Stomach (tissue), 4 donors: ENCODE measurements at regions not wholly inside any gene's neighbourhood (a gene's known extent, or its start where the extent isn't known, plus 50 kb on each side); places are given as distances from the start of the nearest gene placed in this dataset.

Experiments
- CTCF ChIP-seq, 7 experiments: fragments of 450-650 bp in 4 of 7; fragments of 200-600 bp in 3 of 7; sonication (generic) in 3 of 7; IDR thresholded peaks; one replicate each; pipeline ENCODE4 v1.5.1; 2016 to 2019; ENCODE audit warnings: antibody characterized with exemption in 7 of 7, control low read depth in 2 of 7, mild to moderate bottlenecking in 1 of 7
- EP300 ChIP-seq: sonication (generic); formaldehyde crosslinking; IDR thresholded peaks from one replicate; pipeline ENCODE4 v1.6.1; 2017; ENCODE audit warnings: antibody characterized with exemption
- POLR2A ChIP-seq, 4 donors: fragments of 450-650 bp; IDR thresholded peaks; one replicate each; pipeline ENCODE4 v1.6.1; 2016; ENCODE audit warnings: antibody characterized with exemption in 4 of 4, control low read depth in 2 of 4, mild to moderate bottlenecking in 1 of 4, moderate library complexity in 1 of 4

GRCh38 chr12:92208613-92209121, 63.0 kb upstream of the BTG1 start:
- TF ChIP-seq CTCF (IDR thresholded peaks at IDR 0.05) (no peak), POLR2A (IDR thresholded peaks at IDR 0.05) (no peak), EP300 (no peak)
